HCEC 1CT (cell line): ENCODE measurements at regions not wholly inside any gene's neighbourhood (a gene's known extent, or its start where the extent isn't known, plus 50 kb on each side); places are given as distances from the start of the nearest gene placed in this dataset.
"Not testable (repeated sequence)": the region's sequence is repeated elsewhere in the genome, so short reads cannot be mapped to it uniquely, and the experiment has no call there.

ENCODE experiments used
- DNase-seq: peaks from one replicate; pipeline ENCODE4 v3.0.0-alpha.2; 2017

- not testable (repeated sequence) for DNase-seq
These were observed 72.1 kb downstream of the OGFRL1 start for GRCh38 chr6:71360556-71361335.

- no peak for DNase-seq
These were observed 76.4 kb downstream of the OGFRL1 start for GRCh38 chr6:71364889-71365542.

- DNase-seq: no peak
These were observed 79.1 kb downstream of the OGFRL1 start for GRCh38 chr6:71367756-71368155.

- DNase-seq: no peak
These were observed 79.7 kb downstream of the OGFRL1 start for GRCh38 chr6:71368284-71368683.

- DNase-seq: no peak
These were observed 82.9 kb downstream of the OGFRL1 start for GRCh38 chr6:71371559-71371958.

GRCh38 chr6:71373943-71374342, 85.3 kb downstream of the OGFRL1 start:
- DNase-seq: no peak

- DNase-seq: no peak
These were observed 87.1 kb downstream of the OGFRL1 start for GRCh38 chr6:71375676-71376075.

GRCh38 chr6:71376830-71377229, 88.2 kb downstream of the OGFRL1 start:
- DNase-seq: no peak

- no peak for DNase-seq
These were observed 94.9 kb downstream of the OGFRL1 start for GRCh38 chr6:71383476-71383875.

GRCh38 chr6:71383901-71384489, 95.4 kb downstream of the OGFRL1 start:
- peak; percentile 64 for DNase-seq

GRCh38 chr6:71385111-71385822, 96.7 kb downstream of the OGFRL1 start:
- no peak for DNase-seq

- peak; percentile 58 for DNase-seq
These were observed 97.6 kb downstream of the OGFRL1 start for GRCh38 chr6:71386215-71386614.

- peak; percentile 79 for DNase-seq
These were observed 98.6 kb downstream of the OGFRL1 start for GRCh38 chr6:71387179-71387578.

- no peak for DNase-seq
These were observed 99.6 kb downstream of the OGFRL1 start for GRCh38 chr6:71388068-71388744.

- no peak for DNase-seq
These were observed 100.4 kb downstream of the OGFRL1 start for GRCh38 chr6:71388856-71389527.

GRCh38 chr6:71391126-71391525, 102.5 kb downstream of the OGFRL1 start:
- no peak for DNase-seq

GRCh38 chr6:71392276-71392675, 103.7 kb downstream of the OGFRL1 start:
- DNase-seq: peak; percentile 42

- DNase-seq: peak; percentile 74
These were observed 104.9 kb downstream of the OGFRL1 start for GRCh38 chr6:71393471-71393870.

GRCh38 chr6:71393981-71394432, 105.4 kb downstream of the OGFRL1 start:
- DNase-seq: peak; percentile 89

GRCh38 chr6:71394926-71395325, 106.3 kb downstream of the OGFRL1 start:
- DNase-seq: no peak

GRCh38 chr6:71395731-71396409, 107.3 kb downstream of the OGFRL1 start:
- DNase-seq: no peak

GRCh38 chr6:71396410-71396801, 107.8 kb downstream of the OGFRL1 start:
- no peak for DNase-seq
